KMS-11 (cell line): ENCODE measurements at regions not wholly inside any gene's neighbourhood (a gene's known extent, or its start where the extent isn't known, plus 50 kb on each side); places are given as distances from the start of the nearest gene placed in this dataset.

Source experiments
- H2AFZ ChIP-seq: fragments of 200-600 bp; sonication (generic); 2 replicates; pipeline ENCODE4 v1.6.1; 2016; ENCODE audit warnings: antibody characterized with exemption, mixed run types, low read depth
- H3K27ac ChIP-seq: fragments of 200-600 bp; sonication (generic); 2 replicates; pipeline ENCODE4 v1.6.1; 2016; ENCODE audit warnings: mild to moderate bottlenecking, mixed run types
- H3K27me3 ChIP-seq: fragments of 200-600 bp; sonication (generic); 2 replicates; pipeline ENCODE4 v1.6.1; 2017; ENCODE audit warnings: mild to moderate bottlenecking, low read depth, mixed run types, moderate library complexity; ENCODE audit not compliant: insufficient read depth
- H3K36me3 ChIP-seq: fragments of 200-600 bp; sonication (generic); 2 replicates; pipeline ENCODE4 v1.6.1; 2017; ENCODE audit warnings: mild to moderate bottlenecking, mixed run types; ENCODE audit not compliant: insufficient read depth
- H3K4me1 ChIP-seq: fragments of 200-600 bp; sonication (generic); 2 replicates; pipeline ENCODE4 v1.6.1; 2016; ENCODE audit warnings: mild to moderate bottlenecking, low read depth, mixed run types; ENCODE audit not compliant: poor library complexity, severe bottlenecking
- H3K4me2 ChIP-seq: fragments of 200-600 bp; sonication (generic); 2 replicates; pipeline ENCODE4 v1.7.0; 2016; ENCODE audit warnings: mild to moderate bottlenecking, mixed run types
- H3K4me3 ChIP-seq: fragments of 200-600 bp; sonication (generic); IDR thresholded peaks from 2 replicates; pipeline ENCODE4 v1.6.1; 2017; ENCODE audit warnings: low read depth, low read length, mixed read lengths; ENCODE audit not compliant: insufficient read depth
- H3K79me2 ChIP-seq: fragments of 200-600 bp; sonication (generic); 2 replicates; pipeline ENCODE4 v1.6.1; 2016; ENCODE audit warnings: low read depth, mixed run types; ENCODE audit not compliant: insufficient read depth
- H3K9ac ChIP-seq: fragments of 200-600 bp; sonication (generic); 2 replicates; pipeline ENCODE4 v1.6.1; 2016; ENCODE audit warnings: mild to moderate bottlenecking, mixed run types
- H4K20me1 ChIP-seq: fragments of 200-600 bp; sonication (generic); 2 replicates; pipeline ENCODE4 v1.6.1; 2016; ENCODE audit warnings: mild to moderate bottlenecking, mixed run types; ENCODE audit not compliant: insufficient read depth
- TF ChIP-seq, protein P1 (sequence below): fragments of 200-600 bp; sonication (generic); conservative IDR thresholded peaks from 2 replicates; pipeline ENCODE4 v1.6.1; 2017; ENCODE audit warnings: low read depth, mild to moderate bottlenecking, antibody characterized with exemption, low read length, moderate library complexity, mixed read lengths

DNA sequence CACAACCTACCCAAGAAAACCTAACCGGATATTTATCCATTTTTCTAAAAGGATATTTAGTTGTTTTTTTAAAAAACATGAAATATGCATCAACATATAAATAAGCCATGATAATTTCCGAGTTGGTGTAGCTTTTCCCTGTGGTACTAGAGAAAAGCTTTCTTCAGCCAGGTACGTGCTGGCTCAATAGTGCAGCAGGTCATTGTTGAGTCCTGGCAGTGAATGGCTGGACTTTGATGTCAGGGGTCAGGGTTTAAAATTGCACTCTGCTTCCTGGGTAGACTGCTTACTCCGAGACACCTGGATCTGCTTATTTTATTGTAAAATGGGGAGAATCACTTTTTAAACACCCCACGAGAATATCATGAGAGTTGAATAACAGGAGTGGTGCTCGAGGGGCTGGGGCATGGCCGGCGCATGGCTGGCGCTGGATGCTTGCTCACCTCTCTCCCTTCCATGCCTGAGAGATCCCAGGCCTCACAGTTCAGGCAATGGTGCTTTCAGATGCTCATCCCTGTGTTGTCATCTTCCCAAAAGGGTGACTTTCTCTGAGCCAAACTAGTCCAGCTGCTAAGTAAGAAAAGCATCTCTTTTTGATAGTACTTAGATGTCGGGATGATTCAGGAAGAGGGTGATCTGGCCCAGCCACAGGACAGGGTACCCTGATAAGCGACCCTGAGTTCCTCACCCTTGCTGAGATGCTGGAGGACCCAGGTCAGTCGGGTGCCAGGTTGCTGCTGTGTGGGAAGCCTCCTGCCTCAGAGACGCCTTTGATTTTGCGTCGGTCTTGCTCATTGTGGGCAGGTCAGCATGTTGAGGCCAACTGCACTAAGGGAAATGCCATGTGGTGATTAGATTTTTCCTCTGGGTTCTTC is 269.1 kb upstream of the FOXQ1 start:
- Histone ChIP-seq H3K4me1 (no peaks in the 10 kb centered on the region), H3K4me2 (no peak overlapping the region), H3K4me3 (no peak overlapping the region), H3K27me3 (no peaks in the 10 kb centered on the region), H3K27ac (no peak overlapping the region), H3K79me2 (no peaks in the 10 kb centered on the region), H3K9ac (no peak overlapping the region), H3K36me3 (no peaks in the 10 kb centered on the region), H4K20me1 (no peaks in the 10 kb centered on the region), H2AFZ (no peak overlapping the region)
- TF ChIP-seq, protein P1, sequence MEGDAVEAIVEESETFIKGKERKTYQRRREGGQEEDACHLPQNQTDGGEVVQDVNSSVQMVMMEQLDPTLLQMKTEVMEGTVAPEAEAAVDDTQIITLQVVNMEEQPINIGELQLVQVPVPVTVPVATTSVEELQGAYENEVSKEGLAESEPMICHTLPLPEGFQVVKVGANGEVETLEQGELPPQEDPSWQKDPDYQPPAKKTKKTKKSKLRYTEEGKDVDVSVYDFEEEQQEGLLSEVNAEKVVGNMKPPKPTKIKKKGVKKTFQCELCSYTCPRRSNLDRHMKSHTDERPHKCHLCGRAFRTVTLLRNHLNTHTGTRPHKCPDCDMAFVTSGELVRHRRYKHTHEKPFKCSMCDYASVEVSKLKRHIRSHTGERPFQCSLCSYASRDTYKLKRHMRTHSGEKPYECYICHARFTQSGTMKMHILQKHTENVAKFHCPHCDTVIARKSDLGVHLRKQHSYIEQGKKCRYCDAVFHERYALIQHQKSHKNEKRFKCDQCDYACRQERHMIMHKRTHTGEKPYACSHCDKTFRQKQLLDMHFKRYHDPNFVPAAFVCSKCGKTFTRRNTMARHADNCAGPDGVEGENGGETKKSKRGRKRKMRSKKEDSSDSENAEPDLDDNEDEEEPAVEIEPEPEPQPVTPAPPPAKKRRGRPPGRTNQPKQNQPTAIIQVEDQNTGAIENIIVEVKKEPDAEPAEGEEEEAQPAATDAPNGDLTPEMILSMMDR: no peak

DNA sequence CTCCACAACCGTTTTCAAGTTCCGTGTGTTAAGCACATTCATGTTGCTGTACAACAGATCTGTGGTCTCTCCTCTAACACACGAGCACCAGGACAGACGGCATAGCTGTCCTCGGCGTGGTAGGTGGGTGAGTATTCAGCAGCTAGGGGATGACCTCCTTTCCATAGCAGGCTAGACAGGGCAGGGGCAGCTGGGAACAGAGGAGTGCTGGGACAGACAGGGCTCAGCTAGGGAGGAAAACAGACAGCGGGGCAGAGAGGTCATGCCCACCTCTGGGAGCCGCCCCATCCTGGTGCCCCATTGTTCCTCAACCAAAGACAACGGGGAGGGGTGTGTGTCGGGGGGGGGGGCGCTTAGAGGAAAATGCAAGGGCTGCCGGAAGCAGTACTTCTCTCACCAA is 271.5 kb upstream of the FOXQ1 start:
- H4K20me1 ChIP-seq: no peaks in the 10 kb centered on the region
- H3K4me2 ChIP-seq: no peak overlapping the region
- H3K4me3 ChIP-seq: no peak overlapping the region
- H3K9ac ChIP-seq: no peak overlapping the region
- H2AFZ ChIP-seq: no peak overlapping the region
- no peaks in the 10 kb centered on the region for H3K36me3 ChIP-seq
- no peaks in the 10 kb centered on the region for H3K79me2 ChIP-seq
- H3K27me3 ChIP-seq: no peaks in the 10 kb centered on the region
- TF ChIP-seq, protein P1: no peak
- H3K4me1 ChIP-seq: no peaks in the 10 kb centered on the region
- H3K27ac ChIP-seq: no peak overlapping the region

DNA sequence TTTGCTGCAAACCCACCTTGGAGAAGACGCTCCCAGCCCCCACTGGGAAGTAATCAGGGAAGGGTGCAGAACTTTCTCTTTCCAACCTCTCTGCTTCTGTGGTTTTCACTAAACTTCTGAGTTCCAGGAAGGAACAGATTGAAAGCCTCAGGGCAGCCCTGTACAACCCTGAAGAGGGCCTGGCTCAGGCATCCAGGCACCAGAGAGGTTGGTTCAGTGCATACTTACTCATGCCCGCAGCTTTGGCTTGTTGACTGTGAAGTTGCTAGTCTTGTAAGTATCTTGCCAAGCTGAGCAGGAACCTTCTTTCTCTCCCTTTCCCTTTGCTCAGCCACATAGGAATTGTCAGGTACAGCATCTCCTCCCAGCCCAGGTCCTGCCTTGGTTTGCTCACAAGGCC is 272.2 kb upstream of the FOXQ1 start:
- TF ChIP-seq, protein P1: no peak
- H3K27ac ChIP-seq: no peak overlapping the region
- H3K27me3 ChIP-seq: no peaks in the 10 kb centered on the region
- H3K4me3 ChIP-seq: no peak overlapping the region
- no peak overlapping the region for H2AFZ ChIP-seq
- no peak overlapping the region for H3K9ac ChIP-seq
- H3K4me1 ChIP-seq: no peaks in the 10 kb centered on the region
- H4K20me1 ChIP-seq: no peaks in the 10 kb centered on the region
- H3K36me3 ChIP-seq: no peaks in the 10 kb centered on the region
- H3K4me2 ChIP-seq: no peak overlapping the region
- H3K79me2 ChIP-seq: no peaks in the 10 kb centered on the region

DNA sequence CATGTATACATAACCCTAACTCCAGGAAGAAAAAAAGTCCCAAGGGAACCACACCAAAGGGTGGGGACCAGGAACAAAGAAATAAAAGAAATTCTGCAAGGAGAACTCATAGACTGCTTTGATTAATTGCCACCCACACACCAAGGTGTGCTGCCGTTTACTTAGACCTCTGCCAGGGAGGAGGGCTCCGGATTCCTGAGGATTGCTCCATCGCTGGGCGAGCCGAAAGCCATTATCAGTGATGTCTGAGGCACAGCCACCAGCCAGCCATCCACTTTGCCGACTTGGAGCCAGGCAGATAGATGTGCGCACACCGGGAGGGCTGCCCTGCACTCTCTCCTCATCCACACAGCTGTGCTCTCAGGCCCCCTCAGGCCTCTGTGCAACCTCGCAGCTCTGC is 272.7 kb upstream of the FOXQ1 start:
- TF ChIP-seq, protein P1: no peak
- H3K27ac ChIP-seq: no peak overlapping the region
- H3K79me2 ChIP-seq: no peaks in the 10 kb centered on the region
- no peak overlapping the region for H3K4me2 ChIP-seq
- H2AFZ ChIP-seq: no peak overlapping the region
- no peak overlapping the region for H3K9ac ChIP-seq
- H3K4me3 ChIP-seq: no peak overlapping the region
- no peaks in the 10 kb centered on the region for H3K4me1 ChIP-seq
- H3K27me3 ChIP-seq: no peaks in the 10 kb centered on the region
- no peaks in the 10 kb centered on the region for H4K20me1 ChIP-seq
- H3K36me3 ChIP-seq: no peaks in the 10 kb centered on the region
